ENCODE measurements at regions not wholly inside any gene's neighbourhood (a gene's known extent, or its start where the extent isn't known, plus 50 kb on each side); places are given as distances from the start of the nearest gene placed in this dataset.
"Not testable (repeated sequence)": the region's sequence is repeated elsewhere in the genome, so short reads cannot be mapped to it uniquely, and the experiment has no call there.

- DNase-seq (ENCODE audit: low read depth in 4 of 4, low spot score in 3 of 4): no peak
Measured at GRCh38 chr18:59802031-59802430, 97.8 kb upstream of the PMAIP1 start.

GRCh38 chr18:59801576-59801975 is 98.2 kb upstream of the PMAIP1 start:
- no peak for DNase-seq (ENCODE audit: low read depth in 4 of 4, low spot score in 3 of 4)

DNA sequence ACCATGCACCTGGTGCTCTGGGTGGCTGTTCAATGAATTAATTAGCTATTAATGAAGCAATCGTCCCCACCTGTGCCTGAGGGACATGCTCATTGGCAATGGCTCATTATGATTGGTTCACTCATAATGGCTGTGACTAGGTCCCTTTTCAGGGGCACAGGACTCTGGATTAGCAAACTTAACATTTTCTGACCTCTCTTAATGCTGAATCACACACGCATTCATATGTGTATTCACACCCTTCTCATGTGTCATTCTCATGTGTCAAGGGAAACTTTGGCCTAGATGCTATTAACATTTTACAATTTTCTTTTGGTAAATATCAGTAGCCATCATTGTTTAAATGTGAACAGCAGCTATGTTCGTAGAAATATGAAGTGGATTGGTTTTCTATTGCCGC is 98.9 kb upstream of the PMAIP1 start:
- DNase-seq (ENCODE audit: low read depth in 4 of 4, low spot score in 3 of 4): no peak

DNA sequence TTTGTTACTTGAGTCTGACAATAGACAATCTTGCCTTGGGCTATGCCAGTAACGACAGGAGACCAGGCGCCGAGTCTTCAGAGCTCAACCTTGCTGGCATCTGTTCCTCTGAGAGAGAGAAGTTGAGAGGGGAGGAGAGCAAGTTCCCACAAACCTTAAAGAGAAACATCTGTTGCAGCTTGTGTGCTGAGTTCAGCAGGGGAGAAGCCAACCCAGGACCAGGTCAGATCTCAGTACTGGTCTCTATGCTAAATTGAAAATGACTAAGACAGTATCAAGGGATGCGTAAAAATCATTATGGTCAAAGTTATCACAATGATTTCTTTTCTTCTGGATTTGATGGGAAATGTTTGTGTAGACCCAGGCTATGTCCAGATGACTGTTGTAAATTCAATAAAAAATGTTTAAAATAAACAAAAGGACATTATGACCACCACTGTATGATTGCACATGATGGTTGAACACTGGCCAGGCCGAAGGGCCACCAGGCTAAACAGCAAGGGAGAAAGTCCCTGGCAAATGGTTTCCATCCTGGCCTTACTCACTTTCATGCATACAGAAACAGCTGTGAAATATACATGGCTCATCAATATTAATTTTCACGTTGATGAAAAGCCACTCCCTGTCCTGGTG is 100.3 kb upstream of the PMAIP1 start:
- no peak for DNase-seq (ENCODE audit: low read depth in 4 of 4, low spot score in 3 of 4)

- no peak for DNase-seq (ENCODE audit: low read depth in 4 of 4, low spot score in 3 of 4)
Measured at GRCh38 chr18:59795882-59796281, 98.7 kb upstream of the CCBE1 start.

DNA sequence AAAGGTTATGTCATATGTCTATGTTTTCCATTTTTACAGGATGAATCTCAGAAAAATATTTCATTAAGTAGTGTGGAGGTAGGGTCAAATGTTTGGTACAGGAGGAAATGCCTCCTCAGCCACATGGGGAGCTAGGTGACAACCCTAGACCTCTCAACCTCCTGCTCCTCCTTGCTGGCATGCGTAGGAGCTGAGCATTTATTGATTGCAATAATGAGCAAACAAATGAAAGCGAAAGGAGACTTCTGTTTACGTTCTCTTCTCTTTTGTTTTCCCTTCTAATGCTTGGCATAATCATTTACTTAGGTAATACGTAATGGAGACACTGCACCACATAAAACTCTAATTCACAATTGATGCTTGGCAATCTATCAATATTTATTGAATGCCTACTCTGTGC is 95.1 kb upstream of the CCBE1 start:
- DNase-seq (ENCODE audit: low read depth in 4 of 4, low spot score in 3 of 4): no peak

DNA sequence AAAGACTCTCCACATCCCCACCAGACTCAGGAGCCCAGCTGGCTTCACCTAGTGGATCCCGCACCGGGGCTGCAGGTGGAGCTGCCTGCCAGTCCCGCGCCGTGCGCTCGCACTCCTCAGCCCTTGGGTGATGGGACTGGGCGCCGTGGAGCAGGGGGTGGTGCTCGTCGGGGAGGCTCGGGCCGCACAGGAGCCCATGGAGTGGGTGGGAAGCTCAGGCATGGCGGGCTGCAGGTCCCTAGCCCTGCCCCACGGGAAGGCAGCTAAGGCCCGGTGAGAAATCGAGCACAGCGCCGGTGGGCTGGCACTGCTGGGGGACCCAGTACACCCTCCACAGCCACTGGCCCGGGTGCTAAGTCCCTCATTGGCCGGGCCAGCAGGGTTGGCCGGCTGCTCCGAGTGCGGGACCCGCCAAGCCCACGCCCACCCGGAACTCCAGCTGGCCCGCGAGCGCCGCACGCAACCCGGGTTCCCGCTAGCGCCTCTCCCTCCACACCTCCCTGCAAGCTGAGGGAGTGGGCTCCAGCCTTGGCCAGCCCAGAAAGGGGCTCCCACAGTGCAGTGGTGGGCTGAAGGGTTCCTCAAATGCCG is 93.2 kb upstream of the CCBE1 start:
- not testable (repeated sequence) for DNase-seq (ENCODE audit: low read depth in 4 of 4, low spot score in 3 of 4)

DNA sequence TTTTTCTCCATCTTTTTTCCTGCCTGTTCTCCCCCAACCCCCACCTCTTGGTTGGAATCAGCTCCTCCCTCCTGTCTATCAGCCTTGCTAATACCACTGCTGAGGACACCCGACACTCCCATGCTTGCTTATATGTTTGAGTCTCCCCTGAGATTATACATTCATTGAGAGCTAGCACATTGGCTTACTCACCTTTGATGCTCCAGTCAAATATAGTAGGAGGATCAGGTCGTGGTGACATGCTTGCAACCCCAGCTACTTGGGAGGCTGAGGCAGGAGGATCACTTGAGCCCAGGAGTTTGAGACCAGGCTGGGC is 91.5 kb upstream of the CCBE1 start:
- no peak for DNase-seq (ENCODE audit: low read depth in 4 of 4, low spot score in 3 of 4)

- DNase-seq (ENCODE audit: low read depth in 4 of 4, low spot score in 3 of 4): no peak
Measured at GRCh38 chr18:59787998-59788790, 91.0 kb upstream of the CCBE1 start.

DNA sequence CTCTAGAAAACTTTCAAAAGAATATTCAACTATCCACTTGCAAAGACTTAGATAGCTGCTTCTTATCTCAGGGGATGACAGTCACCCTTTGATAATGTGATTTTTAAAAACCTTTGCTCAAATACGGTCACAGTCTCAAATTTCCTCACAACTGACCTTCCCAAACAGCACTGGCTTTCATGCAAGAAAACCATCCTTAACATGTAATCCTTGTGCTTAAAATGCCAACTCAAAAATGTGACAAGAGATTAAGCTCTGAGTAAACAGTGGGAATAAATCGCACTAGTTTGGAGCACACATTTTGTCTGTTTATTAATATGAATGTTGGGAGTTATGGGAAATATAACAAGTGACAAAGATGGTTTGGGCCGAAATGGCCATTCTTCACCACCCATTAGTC is 87.5 kb upstream of the CCBE1 start:
- no peak for DNase-seq (ENCODE audit: low read depth in 4 of 4, low spot score in 3 of 4)

- no peak for DNase-seq (ENCODE audit: low read depth in 4 of 4, low spot score in 3 of 4)
Measured at GRCh38 chr18:59783138-59783537, 85.9 kb upstream of the CCBE1 start.

DNA sequence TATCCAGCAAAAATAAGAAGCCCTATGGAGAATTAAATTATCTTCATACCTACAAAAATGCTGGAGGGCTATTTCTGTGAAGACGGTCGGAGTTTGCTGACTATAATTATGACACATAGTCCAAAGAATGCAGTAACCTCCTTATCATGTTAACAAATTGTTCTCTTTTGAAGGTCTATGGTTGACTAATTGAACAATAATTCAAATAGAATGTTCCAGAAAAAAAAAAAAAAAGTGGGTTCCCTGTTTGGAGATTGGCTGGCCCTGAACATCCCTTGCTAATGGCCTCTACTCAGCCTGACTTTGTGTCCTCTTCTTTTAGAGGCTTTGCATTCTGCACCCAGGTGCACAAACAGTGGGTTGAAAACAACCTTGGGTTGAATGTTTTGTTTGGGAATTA is 82.8 kb upstream of the CCBE1 start:
- DNase-seq (ENCODE audit: low read depth in 4 of 4, low spot score in 3 of 4): no peak

- DNase-seq (ENCODE audit: low read depth in 4 of 4, low spot score in 3 of 4): no peak
Measured at GRCh38 chr18:59778434-59778833, 81.2 kb upstream of the CCBE1 start.

GRCh38 chr18:59777636-59778035 is 80.4 kb upstream of the CCBE1 start:
- no peak for DNase-seq (ENCODE audit: low read depth in 4 of 4, low spot score in 3 of 4)

- DNase-seq (ENCODE audit: low read depth in 4 of 4, low spot score in 3 of 4): no peak
Measured at GRCh38 chr18:59769129-59769865, 72.1 kb upstream of the CCBE1 start.

DNA sequence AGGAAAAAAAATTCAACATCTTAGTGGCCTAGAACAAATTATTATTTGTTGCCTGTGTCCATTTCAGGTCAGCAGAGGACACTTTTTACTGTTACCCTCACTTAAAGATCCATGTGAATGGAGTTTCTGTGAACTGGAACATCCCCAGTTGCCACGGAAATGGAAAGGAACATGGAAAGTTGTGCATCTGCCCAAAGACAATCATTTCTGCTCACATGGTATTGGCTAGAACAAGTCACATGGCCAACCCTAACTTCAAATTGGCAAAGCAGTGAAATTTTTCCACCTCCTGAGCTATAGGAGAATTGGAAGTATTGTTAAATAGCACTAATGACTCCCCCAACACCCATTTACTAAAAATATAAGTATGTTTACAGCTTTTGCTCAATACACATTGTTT is 71.2 kb upstream of the CCBE1 start:
- DNase-seq (ENCODE audit: low read depth in 4 of 4, low spot score in 3 of 4): no peak

- no peak for DNase-seq (ENCODE audit: low read depth in 4 of 4, low spot score in 3 of 4)
Measured at GRCh38 chr18:59767732-59768131, 70.5 kb upstream of the CCBE1 start.

DNA sequence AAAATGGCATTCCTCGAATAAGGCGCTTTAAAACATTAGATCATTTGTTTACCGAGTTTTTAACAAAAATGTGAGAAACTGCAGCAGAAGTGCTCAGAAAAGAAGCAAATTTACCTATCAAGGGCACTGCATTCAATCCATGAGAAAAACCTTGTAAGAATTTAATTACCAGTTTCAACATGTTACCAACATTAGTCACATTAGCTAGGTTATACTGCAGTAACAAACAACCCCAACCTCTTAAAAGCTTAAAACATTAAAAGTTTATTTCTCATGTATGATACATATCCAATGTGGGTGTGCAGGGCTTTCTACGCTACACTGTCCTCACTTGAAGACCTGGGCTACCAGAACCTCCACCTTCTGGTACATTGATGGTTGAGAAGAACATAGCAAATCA is 68.1 kb upstream of the CCBE1 start:
- no peak for DNase-seq (ENCODE audit: low read depth in 4 of 4, low spot score in 3 of 4)

DNA sequence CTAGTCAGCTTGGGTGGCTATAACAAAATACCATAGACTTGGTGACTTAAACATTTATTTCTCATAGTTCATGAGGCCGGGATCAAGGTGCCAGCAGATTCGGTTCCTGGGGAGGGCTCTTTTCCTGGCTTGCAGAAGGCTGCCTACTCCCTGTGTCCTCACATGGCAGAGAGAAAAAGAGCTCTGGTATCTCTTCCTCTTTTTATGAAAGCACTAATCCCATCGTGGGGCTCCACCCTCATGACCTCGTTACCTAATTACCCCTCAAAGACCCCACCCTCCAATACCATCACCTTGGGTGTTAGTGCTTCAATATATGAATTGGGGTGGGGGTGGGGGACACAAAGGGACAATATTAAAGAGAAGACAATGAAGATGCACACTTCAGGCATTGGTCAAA is 67.1 kb upstream of the CCBE1 start:
- DNase-seq (ENCODE audit: low read depth in 4 of 4, low spot score in 3 of 4): no peak

DNA sequence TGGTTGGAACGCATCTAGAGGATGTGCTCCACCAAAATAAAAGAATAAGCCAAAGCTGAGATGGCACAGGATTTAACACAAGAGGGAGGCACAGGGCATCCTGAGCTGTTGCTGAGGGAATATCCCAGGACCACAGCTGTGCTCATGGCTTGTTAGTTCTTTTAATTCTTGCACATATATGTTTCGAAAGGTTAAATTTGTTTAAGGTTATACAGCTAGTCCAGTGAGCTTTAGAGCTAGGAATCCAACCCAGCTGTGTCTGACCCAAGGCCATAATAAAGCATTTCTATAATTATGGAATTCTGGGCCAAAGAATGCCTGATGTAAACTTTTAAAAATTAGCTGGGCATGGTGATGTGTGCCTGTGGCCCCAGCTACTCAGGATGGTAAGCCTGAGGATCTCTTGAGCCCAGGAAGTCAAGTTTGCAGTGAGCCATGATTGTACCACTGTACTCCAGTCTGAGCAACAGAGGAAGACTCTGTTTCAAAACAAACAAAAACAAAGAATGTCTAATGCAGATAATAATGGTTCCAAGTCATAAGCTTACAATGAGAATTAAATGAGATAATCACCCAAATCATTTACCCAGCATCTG is 66.4 kb upstream of the CCBE1 start:
- no peak for DNase-seq (ENCODE audit: low read depth in 4 of 4, low spot score in 3 of 4)

Measured in right renal pelvis (tissue), 4 donors.